ENCODE measurements at regions not wholly inside any gene's neighbourhood (a gene's known extent, or its start where the extent isn't known, plus 50 kb on each side); places are given as distances from the start of the nearest gene placed in this dataset.

GRCh38 chr20:60653111-60653845 lies 598.8 kb upstream of the CDH4 start:
- no peak overlapping the region for H3K14ac ChIP-seq (replicated peaks; ENCODE audit: low read depth, low read length)
- CTCF ChIA-PET, result no interaction called here
- no peaks in the 10 kb centered on the region for H4K20me1 ChIP-seq (ENCODE audit: insufficient read depth, low read length)
- no peak overlapping the region for H4K5ac ChIP-seq (ENCODE audit: low read depth, low read length)
- no peaks in the 10 kb centered on the region for H3K36me3 ChIP-seq (ENCODE audit: control insufficient read depth, insufficient read depth, low read length)
- H2BK20ac ChIP-seq (ENCODE audit: low read depth, low read length), result no peak overlapping the region
- no peak overlapping the region for H4K8ac ChIP-seq (ENCODE audit: low read depth in 2 of 2, low read length in 2 of 2)
- POLR2A ChIA-PET (ENCODE audit: unreplicated experiment), result no interaction called here
- dilution Hi-C loops (cut with HindIII; ENCODE audit: low sequenced_read_pairs, unreplicated experiment), result no loop called here
- in situ Hi-C loops (cut with MboI; ENCODE audit: low sequenced_read_pairs), result no loop called here
- no peaks in the 10 kb centered on the region for H3K9me1 ChIP-seq (ENCODE audit: insufficient read depth, low read length)
- no peak overlapping the region for H3K18ac ChIP-seq (ENCODE audit: low read depth, low read length)
- no peak overlapping the region for H3K56ac ChIP-seq (ENCODE audit: extremely low read depth, insufficient read depth, low read length)
- ATAC-seq (ENCODE audit: low read depth) (no peak), DNase-seq (no peak)
- no peak overlapping the region for H3K4me2 ChIP-seq (ENCODE audit: low read depth, low read length)
- no CpG with 5 or more reads among the region's 2 CpGs for WGBS, 2 experiments (ENCODE audit: extremely low coverage in 2 of 2, insufficient read length in 1 of 2)
- peaks cover 38% of the 10 kb centered on the region for H3K9me3 ChIP-seq (ENCODE audit: control insufficient read depth, insufficient read depth, low read length)
- H4K91ac ChIP-seq (ENCODE audit: insufficient read depth, low read depth, low read length), result no peak overlapping the region
- no peaks in the 10 kb centered on the region for H3K27me3 ChIP-seq (ENCODE audit: control insufficient read depth, insufficient read depth, low read length)
- H2AFZ ChIP-seq (replicated peaks; ENCODE audit: low read length, poor library complexity), result no peak overlapping the region
- intact Hi-C loops (cut with micrococcal nuclease), result no loop called here
- no peak overlapping the region for H2AK5ac ChIP-seq (ENCODE audit: low read depth, low read length)
- no peak overlapping the region for H3K23ac ChIP-seq (ENCODE audit: low read depth, low read length)
- H3K4ac ChIP-seq (ENCODE audit: low read depth, low read length), result no peak overlapping the region
- no peak overlapping the region for H3K27ac ChIP-seq (ENCODE audit: insufficient read depth, low read length)
- no peaks in the 10 kb centered on the region for H3K4me1 ChIP-seq (ENCODE audit: control insufficient read depth, insufficient read depth, low read length)
- H2BK5ac ChIP-seq (ENCODE audit: low read depth, low read length, poor library complexity, severe bottlenecking), result no peak overlapping the region
- no peaks in the 10 kb centered on the region for H3K79me1 ChIP-seq (ENCODE audit: low read depth in 1 of 2, low read length in 2 of 2)
- H2AK9ac ChIP-seq (replicated peaks; ENCODE audit: low read depth, low read length, poor library complexity), result no peak overlapping the region
- TF ChIP-seq FOS (IDR thresholded peaks at IDR 0.05; ENCODE audit: low read depth, low read length), result no peak
- 0 out of 2 replicates have a peak, but pooled peaks have one; percentile 6 for TF ChIP-seq CEBPB (IDR thresholded peaks at IDR 0.05; ENCODE audit: low read depth, low read length)
- H3K4me3 ChIP-seq (ENCODE audit: insufficient read depth, low read depth, low read length), result no peak overlapping the region
- no peak overlapping the region for H2BK15ac ChIP-seq (ENCODE audit: low read depth, low read length)
- BruUV-seq (replicated peaks), result no TSS peak
- H2BK120ac ChIP-seq (ENCODE audit: low read depth, low read length), result no peak overlapping the region
- H3K9ac ChIP-seq (ENCODE audit: low read depth, low read length), result no peak overlapping the region
